ENCODE measurements at regions not wholly inside any gene's neighbourhood (a gene's known extent, or its start where the extent isn't known, plus 50 kb on each side); places are given as distances from the start of the nearest gene placed in this dataset.
A peak's percentile ranks its signal among the peaks of the same experiment; 100 is the strongest.

DNA sequence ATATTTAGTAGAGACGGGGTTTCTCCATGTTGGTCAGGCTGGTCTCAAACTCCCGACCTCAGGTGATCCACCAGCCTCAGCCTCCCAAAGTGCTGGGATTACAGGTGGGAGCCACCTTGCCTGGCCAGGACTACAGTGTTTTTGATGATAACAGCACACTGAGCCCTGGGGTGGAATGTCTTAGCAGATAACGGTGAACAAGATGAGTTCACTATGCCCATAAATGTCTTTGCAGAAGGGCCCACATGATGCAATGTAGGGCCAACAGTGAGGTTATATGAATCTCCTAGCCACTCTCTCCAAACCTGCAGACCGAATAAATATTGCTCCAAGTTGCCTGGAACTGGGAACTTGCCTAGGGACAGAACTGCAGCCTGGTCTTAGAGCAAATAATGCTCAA is 235.1 kb downstream of the COG6 start:
- peaks cover 31% of the 10 kb centered on the region for H3K4me1 Mint-ChIP-seq
- no peaks in the 10 kb centered on the region for H3K27me3 Mint-ChIP-seq (ENCODE audit: low read depth)
- no peak overlapping the region for H3K4me3 Mint-ChIP-seq
- no peaks in the 10 kb centered on the region for H3K36me3 Mint-ChIP-seq (ENCODE audit: low read depth)
- no peak overlapping the region for H3K27ac Mint-ChIP-seq
- H3K9me3 Mint-ChIP-seq = peaks cover 3% of the 10 kb centered on the region
- TF ChIP-seq, protein P1, sequence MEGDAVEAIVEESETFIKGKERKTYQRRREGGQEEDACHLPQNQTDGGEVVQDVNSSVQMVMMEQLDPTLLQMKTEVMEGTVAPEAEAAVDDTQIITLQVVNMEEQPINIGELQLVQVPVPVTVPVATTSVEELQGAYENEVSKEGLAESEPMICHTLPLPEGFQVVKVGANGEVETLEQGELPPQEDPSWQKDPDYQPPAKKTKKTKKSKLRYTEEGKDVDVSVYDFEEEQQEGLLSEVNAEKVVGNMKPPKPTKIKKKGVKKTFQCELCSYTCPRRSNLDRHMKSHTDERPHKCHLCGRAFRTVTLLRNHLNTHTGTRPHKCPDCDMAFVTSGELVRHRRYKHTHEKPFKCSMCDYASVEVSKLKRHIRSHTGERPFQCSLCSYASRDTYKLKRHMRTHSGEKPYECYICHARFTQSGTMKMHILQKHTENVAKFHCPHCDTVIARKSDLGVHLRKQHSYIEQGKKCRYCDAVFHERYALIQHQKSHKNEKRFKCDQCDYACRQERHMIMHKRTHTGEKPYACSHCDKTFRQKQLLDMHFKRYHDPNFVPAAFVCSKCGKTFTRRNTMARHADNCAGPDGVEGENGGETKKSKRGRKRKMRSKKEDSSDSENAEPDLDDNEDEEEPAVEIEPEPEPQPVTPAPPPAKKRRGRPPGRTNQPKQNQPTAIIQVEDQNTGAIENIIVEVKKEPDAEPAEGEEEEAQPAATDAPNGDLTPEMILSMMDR (IDR thresholded peaks at IDR 0.05; ENCODE audit: unreplicated experiment in 3 of 3) = no peak

DNA sequence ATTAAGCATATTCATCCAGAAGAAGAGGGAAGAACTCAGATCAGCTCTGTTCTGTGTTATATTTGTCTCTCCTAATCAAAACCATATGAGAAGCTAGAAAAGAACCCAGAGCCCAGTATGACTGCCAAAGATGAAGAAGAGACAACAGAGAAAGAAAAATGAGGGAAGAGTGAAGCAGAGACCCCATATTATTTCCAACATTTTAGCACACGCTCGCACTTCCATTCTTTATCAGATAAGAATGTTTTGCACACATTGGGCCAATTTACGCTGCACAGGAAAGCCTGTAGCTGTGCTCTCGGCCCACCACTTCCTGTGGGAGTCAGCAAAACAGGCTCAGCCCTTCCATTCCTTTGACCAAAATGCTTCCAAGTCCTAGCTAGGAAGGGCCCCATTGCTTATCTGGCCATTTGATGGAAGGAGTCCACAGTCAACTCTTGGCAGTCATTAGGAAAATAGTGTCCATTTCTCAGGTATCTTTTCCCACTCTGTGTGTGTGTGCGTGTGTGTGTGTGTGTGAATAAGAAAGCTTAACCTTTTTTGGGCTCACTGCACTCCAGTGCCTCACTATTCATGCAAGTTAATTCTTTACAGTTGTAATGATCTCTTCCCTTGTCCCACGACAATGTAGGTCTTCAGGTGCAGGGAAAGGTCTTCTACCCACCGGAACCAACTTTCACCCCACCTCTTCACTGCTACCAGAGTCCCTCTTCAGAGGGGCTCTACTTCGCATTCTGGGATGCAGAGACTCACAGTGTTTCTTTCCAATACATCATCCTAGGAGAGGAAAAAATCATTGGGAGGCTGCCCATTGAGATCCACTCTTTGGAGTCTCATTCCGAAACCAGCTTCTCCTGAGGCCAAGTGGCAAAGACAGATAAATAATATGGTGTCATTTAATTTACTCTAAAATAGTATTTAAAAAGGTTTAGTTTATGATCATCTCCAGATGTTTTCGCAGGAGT is 237.5 kb downstream of the COG6 start:
- Mint-ChIP-seq H3K4me1 (peaks cover 52% of the 10 kb centered on the region), H3K27me3 (ENCODE audit: low read depth) (no peaks in the 10 kb centered on the region), H3K9me3 (peaks cover 2% of the 10 kb centered on the region), H3K36me3 (ENCODE audit: low read depth) (no peaks in the 10 kb centered on the region), H3K4me3 (peak overlapping the region in 2 of 3 experiments; percentile 0 to 27), H3K27ac (peak overlapping the region; percentile 19 to 97 (median 88))
- TF ChIP-seq, protein P1 (IDR thresholded peaks at IDR 0.05; ENCODE audit: unreplicated experiment in 3 of 3) = no peak

GRCh38 chr13:39893808-39894207 is 238.3 kb downstream of the COG6 start:
- H3K9me3 Mint-ChIP-seq = peaks cover 3% of the 10 kb centered on the region
- H3K4me3 Mint-ChIP-seq = no peak overlapping the region
- peaks cover 54% of the 10 kb centered on the region for H3K4me1 Mint-ChIP-seq
- H3K36me3 Mint-ChIP-seq (ENCODE audit: low read depth) = no peaks in the 10 kb centered on the region
- TF ChIP-seq, protein P1 (IDR thresholded peaks at IDR 0.05; ENCODE audit: unreplicated experiment in 3 of 3) = no peak
- peak overlapping the region in 2 of 3 experiments; percentile 88 to 97 for H3K27ac Mint-ChIP-seq
- no peaks in the 10 kb centered on the region for H3K27me3 Mint-ChIP-seq (ENCODE audit: low read depth)

- Mint-ChIP-seq H3K4me3 (no peak overlapping the region), H3K27ac (peak overlapping the region; percentile 52 to 97 (median 88)), H3K4me1 (peaks cover 54% of the 10 kb centered on the region), H3K36me3 (ENCODE audit: low read depth) (no peaks in the 10 kb centered on the region), H3K9me3 (peaks cover 3% of the 10 kb centered on the region), H3K27me3 (ENCODE audit: low read depth) (no peaks in the 10 kb centered on the region)
- TF ChIP-seq, protein P1 (IDR thresholded peaks at IDR 0.05; ENCODE audit: unreplicated experiment in 3 of 3) = no peak
These were observed 239.1 kb downstream of the COG6 start for GRCh38 chr13:39894586-39894985.

DNA sequence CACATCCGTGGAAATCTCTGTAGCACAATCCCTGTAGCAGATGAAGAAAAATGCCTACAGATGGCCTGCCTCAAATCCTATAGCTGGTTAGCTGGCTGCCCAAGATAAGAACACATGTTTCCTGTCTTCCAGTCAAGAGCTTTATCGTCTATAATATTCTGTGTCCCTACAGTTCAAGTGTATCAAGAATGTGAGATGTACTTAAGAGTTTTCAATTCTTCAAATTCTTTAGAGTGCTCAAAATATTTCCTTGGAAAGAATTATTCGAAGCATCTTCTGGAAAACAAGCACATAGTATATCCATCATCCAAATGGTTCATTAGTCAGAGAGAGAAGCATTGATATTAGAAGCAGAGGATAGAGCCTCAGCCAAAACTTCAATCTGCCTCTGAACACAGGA is 239.8 kb downstream of the COG6 start:
- peak overlapping the region in 2 of 3 experiments; percentile 2 to 5 for H3K4me3 Mint-ChIP-seq
- H3K27me3 Mint-ChIP-seq (ENCODE audit: low read depth) = no peaks in the 10 kb centered on the region
- H3K9me3 Mint-ChIP-seq = peaks cover 3% of the 10 kb centered on the region
- peak overlapping the region; percentile 52 to 97 (median 88) for H3K27ac Mint-ChIP-seq
- TF ChIP-seq, protein P1 (IDR thresholded peaks at IDR 0.05; ENCODE audit: unreplicated experiment in 3 of 3) = no peak
- H3K4me1 Mint-ChIP-seq = peaks cover 59% of the 10 kb centered on the region
- H3K36me3 Mint-ChIP-seq (ENCODE audit: low read depth) = no peaks in the 10 kb centered on the region
